Muscle of arm (tissue), 1 donor: ENCODE measurements at regions not wholly inside any gene's neighbourhood (a gene's known extent, or its start where the extent isn't known, plus 50 kb on each side); places are given as distances from the start of the nearest gene placed in this dataset.
A peak's percentile ranks its signal among the peaks of the same experiment; 100 is the strongest.

Experiments
- DNase-seq: peaks from one replicate; pipeline ENCODE4 v3.0.0-alpha.2; 2013

GRCh38 chr4:100285121-100285520 is 94.9 kb upstream of the DDIT4L start:
- peak; percentile 69 for DNase-seq

- DNase-seq: peak; percentile 35
These were observed 94.0 kb upstream of the DDIT4L start for GRCh38 chr4:100284129-100284880.

- no peak for DNase-seq
These were observed 90.5 kb upstream of the DDIT4L start for GRCh38 chr4:100280807-100281206.

GRCh38 chr4:100278567-100278966 is 88.3 kb upstream of the DDIT4L start:
- no peak for DNase-seq

- DNase-seq: no peak
These were observed 79.2 kb upstream of the DDIT4L start for GRCh38 chr4:100269446-100269845.

GRCh38 chr4:100268789-100269188 is 78.5 kb upstream of the DDIT4L start:
- no peak for DNase-seq

- no peak for DNase-seq
These were observed 71.1 kb upstream of the DDIT4L start for GRCh38 chr4:100261346-100261745.

- no peak for DNase-seq
These were observed 68.4 kb upstream of the DDIT4L start for GRCh38 chr4:100258675-100259074.

- DNase-seq: no peak
These were observed 67.3 kb upstream of the DDIT4L start for GRCh38 chr4:100257567-100257966.

GRCh38 chr4:100254237-100254636 is 64.0 kb upstream of the DDIT4L start:
- no peak for DNase-seq

- no peak for DNase-seq
These were observed 58.2 kb upstream of the DDIT4L start for GRCh38 chr4:100248476-100248875.

- DNase-seq: no peak
These were observed 56.4 kb upstream of the DDIT4L start for GRCh38 chr4:100246697-100247096.

- no peak for DNase-seq
These were observed 54.1 kb upstream of the DDIT4L start for GRCh38 chr4:100244347-100244746.
